Tibial nerve (tissue), 4 donors: ENCODE measurements at regions not wholly inside any gene's neighbourhood (a gene's known extent, or its start where the extent isn't known, plus 50 kb on each side); places are given as distances from the start of the nearest gene placed in this dataset.

Source experiments
- DNase-seq, 2 donors: peaks; one replicate each; pipeline ENCODE4 v3.0.0-alpha.2; 2019; ENCODE audit warnings: low spot score in 2 of 2
- H3K27ac ChIP-seq, 4 donors: fragments of 200-600 bp; sonication (generic) in 3 of 4; one replicate each; pipeline ENCODE4 v1.5.1; 2017 to 2019; ENCODE audit warnings: mild to moderate bottlenecking in 1 of 4
- H3K27me3 ChIP-seq, 2 donors: fragments of 200-600 bp; sonication (generic) in 1 of 2; one replicate each; pipeline versions ENCODE4 v1.5.1 to v1.6.0; 2017 to 2019
- H3K36me3 ChIP-seq, 3 donors: fragments of 200-600 bp; sonication (generic); one replicate each; pipeline ENCODE4 v1.5.1; 2018 to 2019
- H3K4me1 ChIP-seq, 4 donors: fragments of 200-600 bp; sonication (generic) in 3 of 4; one replicate each; pipeline ENCODE4 v1.5.1; 2017 to 2019
- H3K4me3 ChIP-seq, 4 donors: fragments of 200-600 bp; sonication (generic) in 3 of 4; one replicate each; pipeline ENCODE4 v1.5.1; 2017 to 2019; ENCODE audit warnings: mild to moderate bottlenecking in 1 of 4, moderate library complexity in 1 of 4
- H3K9me3 ChIP-seq, 4 donors: fragments of 200-600 bp; sonication (generic) in 3 of 4; one replicate each; pipeline ENCODE4 v1.5.1; 2017 to 2019
- CTCF ChIP-seq, 5 experiments: fragments of 200-600 bp in 3 of 5; fragments of 450-650 bp in 2 of 5; sonication (generic) in 3 of 5; IDR thresholded peaks; one replicate each; pipeline ENCODE4 v1.5.1; 2016 to 2019; ENCODE audit warnings: antibody characterized with exemption in 5 of 5, mild to moderate bottlenecking in 3 of 5, moderate library complexity in 2 of 5
- EP300 ChIP-seq, 2 donors: sonication (generic); formaldehyde crosslinking; IDR thresholded peaks; one replicate each; pipeline ENCODE4 v1.6.1; 2017; ENCODE audit warnings: antibody characterized with exemption in 2 of 2, mild to moderate bottlenecking in 1 of 2
- POLR2A ChIP-seq, 2 donors: fragments of 450-650 bp; IDR thresholded peaks; one replicate each; pipeline ENCODE4 v1.6.1; 2017; ENCODE audit warnings: antibody characterized with exemption in 2 of 2, mild to moderate bottlenecking in 2 of 2, moderate library complexity in 2 of 2
- WGBS, 2 donors: methylation state at CpG; one replicate each; pipeline ENCODE4 v1.1.5; 2018; 5-methylcytosine and 5-hydroxymethylcytosine counted together

GRCh38 chr9:13508681-13509080 is 229.2 kb upstream of the MPDZ start:
- Histone ChIP-seq H3K4me3 (no peak overlapping the region), H3K4me1 (peaks cover 0 to 10% (median 0%) of the 10 kb centered on the region in 4 donors), H3K36me3 (no peaks in the 10 kb centered on the region), H3K27ac (no peak overlapping the region), H3K27me3 (no peaks in the 10 kb centered on the region), H3K9me3 (no peaks in the 10 kb centered on the region)
- DNase-seq = no peak
- TF ChIP-seq POLR2A (IDR thresholded peaks at IDR 0.05) = no peak
- no peak for TF ChIP-seq EP300 (IDR thresholded peaks at IDR 0.05)
- no peak for TF ChIP-seq CTCF (IDR thresholded peaks at IDR 0.05)

GRCh38 chr9:13508086-13508485 is 228.6 kb upstream of the MPDZ start:
- H3K4me1 ChIP-seq = peaks cover 0 to 4% (median 0%) of the 10 kb centered on the region in 4 donors
- no peaks in the 10 kb centered on the region for H3K9me3 ChIP-seq
- no peaks in the 10 kb centered on the region for H3K27me3 ChIP-seq
- no peak overlapping the region for H3K27ac ChIP-seq
- no peak overlapping the region for H3K4me3 ChIP-seq
- no peaks in the 10 kb centered on the region for H3K36me3 ChIP-seq
- TF ChIP-seq EP300 (IDR thresholded peaks at IDR 0.05) (no peak), POLR2A (IDR thresholded peaks at IDR 0.05) (no peak), CTCF (IDR thresholded peaks at IDR 0.05) (no peak)
- 79% methylated on average over 2 of the region's 2 CpGs for WGBS, 2 donors
- DNase-seq = no peak

- no peak for TF ChIP-seq POLR2A (IDR thresholded peaks at IDR 0.05)
- no peak for TF ChIP-seq EP300 (IDR thresholded peaks at IDR 0.05)
- TF ChIP-seq CTCF (IDR thresholded peaks at IDR 0.05) = no peak
- no peaks in the 10 kb centered on the region for H3K9me3 ChIP-seq
- H3K36me3 ChIP-seq = no peaks in the 10 kb centered on the region
- H3K4me1 ChIP-seq = no peaks in the 10 kb centered on the region
- no peak for DNase-seq
- H3K27me3 ChIP-seq = no peaks in the 10 kb centered on the region
- 75 to 83% methylated on average over 3 of the region's 3 CpGs for WGBS, 2 donors
- H3K27ac ChIP-seq = no peak overlapping the region
- H3K4me3 ChIP-seq = no peak overlapping the region
These were observed 226.3 kb upstream of the MPDZ start for GRCh38 chr9:13505797-13506196.

- Histone ChIP-seq H3K36me3 (no peaks in the 10 kb centered on the region), H3K9me3 (no peaks in the 10 kb centered on the region), H3K27me3 (no peaks in the 10 kb centered on the region), H3K27ac (no peak overlapping the region), H3K4me1 (no peaks in the 10 kb centered on the region), H3K4me3 (no peak overlapping the region)
- no peak for DNase-seq
- 89 to 99% methylated on average over 2 of the region's 2 CpGs for WGBS, 2 donors
- no peak for TF ChIP-seq POLR2A (IDR thresholded peaks at IDR 0.05)
- no peak for TF ChIP-seq EP300 (IDR thresholded peaks at IDR 0.05)
- no peak for TF ChIP-seq CTCF (IDR thresholded peaks at IDR 0.05)
These were observed 224.1 kb upstream of the MPDZ start for GRCh38 chr9:13503599-13503998.

GRCh38 chr9:13502484-13502883 is 223.0 kb upstream of the MPDZ start:
- H3K4me3 ChIP-seq = no peak overlapping the region
- no peaks in the 10 kb centered on the region for H3K4me1 ChIP-seq
- DNase-seq = no peak
- no peak overlapping the region for H3K27ac ChIP-seq
- H3K36me3 ChIP-seq = no peaks in the 10 kb centered on the region
- H3K9me3 ChIP-seq = no peaks in the 10 kb centered on the region
- 93 to 96% methylated on average over 6 of the region's 6 CpGs for WGBS, 2 donors
- no peak for TF ChIP-seq CTCF (IDR thresholded peaks at IDR 0.05)
- no peak for TF ChIP-seq EP300 (IDR thresholded peaks at IDR 0.05)
- no peak for TF ChIP-seq POLR2A (IDR thresholded peaks at IDR 0.05)
- H3K27me3 ChIP-seq = no peaks in the 10 kb centered on the region
